ENCODE measurements at regions not wholly inside any gene's neighbourhood (a gene's known extent, or its start where the extent isn't known, plus 50 kb on each side); places are given as distances from the start of the nearest gene placed in this dataset.

DNA sequence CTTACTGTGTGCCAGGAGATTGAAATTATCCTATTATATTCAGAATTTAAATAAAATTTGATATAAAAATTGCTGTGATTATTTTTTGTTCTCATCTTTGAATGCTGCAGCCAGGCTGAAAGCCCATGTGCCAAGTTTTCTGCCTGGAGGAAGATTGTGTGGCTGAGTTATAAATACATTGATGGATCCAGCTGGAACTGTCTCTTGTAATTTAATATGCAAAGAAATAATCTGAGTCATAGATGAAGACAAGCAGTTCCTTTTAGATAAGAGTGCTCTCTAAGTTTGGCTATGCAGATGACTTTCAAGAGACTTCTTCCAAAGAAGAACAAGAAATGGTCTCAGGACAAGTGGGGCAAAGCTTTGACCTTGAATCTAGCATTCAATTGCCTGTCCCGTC, 871.0 kb downstream of the CDH11 start:
- TF ChIP-seq EZH2 (IDR thresholded peaks at IDR 0.05) = no peak
- TF ChIP-seq POLR2AphosphoS5 (IDR thresholded peaks at IDR 0.05; ENCODE audit: borderline replicate concordance, low read depth, low read length) = no peak
- TF ChIP-seq FOXP2 (optimal IDR thresholded peaks at IDR 0.05; ENCODE audit: control extremely low read depth, extremely low read length, insufficient read depth) = no peak

Data from SK-N-MC (cell line).